ENCODE measurements at regions not wholly inside any gene's neighbourhood (a gene's known extent, or its start where the extent isn't known, plus 50 kb on each side); places are given as distances from the start of the nearest gene placed in this dataset.

GRCh38 chr2:8222979-8223694 is 458.7 kb upstream of the ID2 start:
- Histone ChIP-seq H3K9me2 (ENCODE audit: insufficient read depth, low read length) (no peaks in the 10 kb centered on the region), H3K79me2 (replicated peaks; ENCODE audit: insufficient read depth, low read length) (no peaks in the 10 kb centered on the region), H3F3A (ENCODE audit: insufficient read depth, low read length, poor library complexity, severe bottlenecking) (no peaks in the 10 kb centered on the region), H2AFZ (ENCODE audit: low read depth, low read length) (no peak overlapping the region), H3K27me3 (ENCODE audit: insufficient read depth, low read depth, low read length) (no peaks in the 10 kb centered on the region), H4K20me1 (ENCODE audit: insufficient read depth) (no peaks in the 10 kb centered on the region), H3K27ac (ENCODE audit: low read length) (no peak overlapping the region), H3K4me3 (ENCODE audit: low read length) (no peak overlapping the region), H3K36me3 (ENCODE audit: insufficient read depth, low read length) (no peaks in the 10 kb centered on the region), H3K9ac (ENCODE audit: low read length) (no peak overlapping the region), H3K4me2 (ENCODE audit: low read length) (no peak overlapping the region), H3K9me3 (ENCODE audit: low read length) (no peaks in the 10 kb centered on the region)
- TF ChIP-seq, protein P1, sequence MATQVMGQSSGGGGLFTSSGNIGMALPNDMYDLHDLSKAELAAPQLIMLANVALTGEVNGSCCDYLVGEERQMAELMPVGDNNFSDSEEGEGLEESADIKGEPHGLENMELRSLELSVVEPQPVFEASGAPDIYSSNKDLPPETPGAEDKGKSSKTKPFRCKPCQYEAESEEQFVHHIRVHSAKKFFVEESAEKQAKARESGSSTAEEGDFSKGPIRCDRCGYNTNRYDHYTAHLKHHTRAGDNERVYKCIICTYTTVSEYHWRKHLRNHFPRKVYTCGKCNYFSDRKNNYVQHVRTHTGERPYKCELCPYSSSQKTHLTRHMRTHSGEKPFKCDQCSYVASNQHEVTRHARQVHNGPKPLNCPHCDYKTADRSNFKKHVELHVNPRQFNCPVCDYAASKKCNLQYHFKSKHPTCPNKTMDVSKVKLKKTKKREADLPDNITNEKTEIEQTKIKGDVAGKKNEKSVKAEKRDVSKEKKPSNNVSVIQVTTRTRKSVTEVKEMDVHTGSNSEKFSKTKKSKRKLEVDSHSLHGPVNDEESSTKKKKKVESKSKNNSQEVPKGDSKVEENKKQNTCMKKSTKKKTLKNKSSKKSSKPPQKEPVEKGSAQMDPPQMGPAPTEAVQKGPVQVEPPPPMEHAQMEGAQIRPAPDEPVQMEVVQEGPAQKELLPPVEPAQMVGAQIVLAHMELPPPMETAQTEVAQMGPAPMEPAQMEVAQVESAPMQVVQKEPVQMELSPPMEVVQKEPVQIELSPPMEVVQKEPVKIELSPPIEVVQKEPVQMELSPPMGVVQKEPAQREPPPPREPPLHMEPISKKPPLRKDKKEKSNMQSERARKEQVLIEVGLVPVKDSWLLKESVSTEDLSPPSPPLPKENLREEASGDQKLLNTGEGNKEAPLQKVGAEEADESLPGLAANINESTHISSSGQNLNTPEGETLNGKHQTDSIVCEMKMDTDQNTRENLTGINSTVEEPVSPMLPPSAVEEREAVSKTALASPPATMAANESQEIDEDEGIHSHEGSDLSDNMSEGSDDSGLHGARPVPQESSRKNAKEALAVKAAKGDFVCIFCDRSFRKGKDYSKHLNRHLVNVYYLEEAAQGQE (IDR thresholded peaks at IDR 0.05; ENCODE audit: borderline replicate concordance) = no peak
- no peak for TF ChIP-seq TAF1 (IDR thresholded peaks at IDR 0.05; ENCODE audit: low read depth)
- no peak for TF ChIP-seq CTCF (IDR thresholded peaks at IDR 0.05; ENCODE audit: poor library complexity, severe bottlenecking)
- TF ChIP-seq POLR2AphosphoS5 (IDR thresholded peaks at IDR 0.05) = no peak
- no peak for TF ChIP-seq EZH2 (IDR thresholded peaks at IDR 0.05; ENCODE audit: borderline replicate concordance, insufficient read depth, low read length, poor library complexity, severe bottlenecking)
- TF ChIP-seq RAD21 (conservative IDR thresholded peaks at IDR 0.05) = no peak
- TF ChIP-seq SMC3 (conservative IDR thresholded peaks at IDR 0.05; ENCODE audit: poor library complexity) = no peak
- TF ChIP-seq EP300 (conservative IDR thresholded peaks at IDR 0.05; ENCODE audit: poor library complexity, severe bottlenecking) = no peak
- no peak for TF ChIP-seq MXI1 (conservative IDR thresholded peaks at IDR 0.05; ENCODE audit: poor library complexity, severe bottlenecking)

DNA sequence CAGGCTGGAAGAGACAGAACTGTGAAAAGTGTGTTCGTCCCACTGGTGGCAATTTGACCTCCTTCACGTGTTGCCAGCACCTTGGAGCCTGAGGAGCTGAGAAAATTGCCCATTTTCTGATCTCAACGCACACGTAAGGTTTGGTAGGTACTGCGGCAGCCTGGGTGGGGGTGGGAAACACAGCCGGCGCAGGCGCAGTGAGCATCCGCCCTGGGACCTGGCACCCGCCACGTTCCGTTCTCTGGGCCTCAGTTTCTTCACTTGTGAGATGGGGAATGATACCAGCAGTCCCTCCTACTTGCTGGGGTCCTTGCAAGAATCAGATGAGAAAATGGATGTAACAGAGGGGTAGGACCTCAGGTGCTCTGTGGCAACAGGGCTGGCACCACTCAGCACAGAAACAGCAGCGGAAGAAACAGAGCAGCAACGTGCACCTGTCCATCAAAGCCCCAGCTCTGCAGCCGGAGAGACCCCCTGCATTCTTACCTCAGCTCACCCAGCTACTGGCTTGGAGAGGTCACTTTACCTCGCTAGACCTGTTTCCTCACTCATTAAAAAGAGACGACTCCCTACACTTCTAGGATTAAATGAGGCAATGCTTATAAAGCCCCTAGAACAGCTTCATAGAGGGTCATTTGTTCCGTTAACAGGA is 458.0 kb upstream of the ID2 start:
- H3K9me3 ChIP-seq (ENCODE audit: low read length) = no peaks in the 10 kb centered on the region
- no peaks in the 10 kb centered on the region for H3F3A ChIP-seq (ENCODE audit: insufficient read depth, low read length, poor library complexity, severe bottlenecking)
- TF ChIP-seq EZH2 (IDR thresholded peaks at IDR 0.05; ENCODE audit: borderline replicate concordance, insufficient read depth, low read length, poor library complexity, severe bottlenecking) (no peak), CTCF (IDR thresholded peaks at IDR 0.05; ENCODE audit: poor library complexity, severe bottlenecking) (no peak), RAD21 (conservative IDR thresholded peaks at IDR 0.05) (no peak), EP300 (conservative IDR thresholded peaks at IDR 0.05; ENCODE audit: poor library complexity, severe bottlenecking) (no peak), SMC3 (conservative IDR thresholded peaks at IDR 0.05; ENCODE audit: poor library complexity) (no peak), MXI1 (conservative IDR thresholded peaks at IDR 0.05; ENCODE audit: poor library complexity, severe bottlenecking) (no peak), POLR2AphosphoS5 (IDR thresholded peaks at IDR 0.05) (no peak), TAF1 (IDR thresholded peaks at IDR 0.05; ENCODE audit: low read depth) (no peak)
- TF ChIP-seq, protein P1 (IDR thresholded peaks at IDR 0.05; ENCODE audit: borderline replicate concordance) = no peak
- H3K4me2 ChIP-seq (ENCODE audit: low read length) = no peak overlapping the region
- no peaks in the 10 kb centered on the region for H4K20me1 ChIP-seq (ENCODE audit: insufficient read depth)
- H3K79me2 ChIP-seq (replicated peaks; ENCODE audit: insufficient read depth, low read length) = no peaks in the 10 kb centered on the region
- H3K9ac ChIP-seq (ENCODE audit: low read length) = no peak overlapping the region
- no peak overlapping the region for H2AFZ ChIP-seq (ENCODE audit: low read depth, low read length)
- no peaks in the 10 kb centered on the region for H3K27me3 ChIP-seq (ENCODE audit: insufficient read depth, low read depth, low read length)
- H3K9me2 ChIP-seq (ENCODE audit: insufficient read depth, low read length) = no peaks in the 10 kb centered on the region
- H3K27ac ChIP-seq (ENCODE audit: low read length) = no peak overlapping the region
- no peaks in the 10 kb centered on the region for H3K36me3 ChIP-seq (ENCODE audit: insufficient read depth, low read length)
- H3K4me3 ChIP-seq (ENCODE audit: low read length) = no peak overlapping the region

Data from neural cell (in vitro differentiated cells).